ENCODE measurements at regions not wholly inside any gene's neighbourhood (a gene's known extent, or its start where the extent isn't known, plus 50 kb on each side); places are given as distances from the start of the nearest gene placed in this dataset.

DNA sequence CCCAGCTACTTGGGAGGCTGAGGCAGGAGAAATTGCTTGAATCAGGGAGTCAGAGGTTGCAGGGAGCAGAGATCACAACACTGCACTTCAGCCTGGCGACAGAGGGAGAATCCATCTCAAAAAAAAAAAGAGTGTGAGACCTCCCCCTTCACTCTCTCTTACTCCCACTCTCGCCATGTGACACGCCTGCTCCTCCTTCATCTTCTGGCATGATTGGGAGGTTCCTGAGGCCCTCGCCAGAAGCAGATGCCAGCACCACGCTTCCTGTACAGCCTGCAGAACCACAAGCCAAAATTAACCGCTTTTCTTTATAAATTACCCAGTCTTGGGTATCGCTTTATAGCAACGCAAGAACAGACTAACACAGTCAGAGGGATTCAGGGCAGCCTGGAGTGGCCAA lies 66.3 kb upstream of the CREB1 start:
- DNase-seq (no peak), ATAC-seq (ENCODE audit: low FRiP score in 2 of 2) (no peak)
- Histone ChIP-seq H3K4me1 (no peaks in the 10 kb centered on the region), H3K27ac (no peak overlapping the region), H3K9me3 (no peaks in the 10 kb centered on the region), H3K27me3 (no peaks in the 10 kb centered on the region), H3K36me3 (no peaks in the 10 kb centered on the region), H3K4me3 (no peak overlapping the region)
- TF ChIP-seq, protein P1, sequence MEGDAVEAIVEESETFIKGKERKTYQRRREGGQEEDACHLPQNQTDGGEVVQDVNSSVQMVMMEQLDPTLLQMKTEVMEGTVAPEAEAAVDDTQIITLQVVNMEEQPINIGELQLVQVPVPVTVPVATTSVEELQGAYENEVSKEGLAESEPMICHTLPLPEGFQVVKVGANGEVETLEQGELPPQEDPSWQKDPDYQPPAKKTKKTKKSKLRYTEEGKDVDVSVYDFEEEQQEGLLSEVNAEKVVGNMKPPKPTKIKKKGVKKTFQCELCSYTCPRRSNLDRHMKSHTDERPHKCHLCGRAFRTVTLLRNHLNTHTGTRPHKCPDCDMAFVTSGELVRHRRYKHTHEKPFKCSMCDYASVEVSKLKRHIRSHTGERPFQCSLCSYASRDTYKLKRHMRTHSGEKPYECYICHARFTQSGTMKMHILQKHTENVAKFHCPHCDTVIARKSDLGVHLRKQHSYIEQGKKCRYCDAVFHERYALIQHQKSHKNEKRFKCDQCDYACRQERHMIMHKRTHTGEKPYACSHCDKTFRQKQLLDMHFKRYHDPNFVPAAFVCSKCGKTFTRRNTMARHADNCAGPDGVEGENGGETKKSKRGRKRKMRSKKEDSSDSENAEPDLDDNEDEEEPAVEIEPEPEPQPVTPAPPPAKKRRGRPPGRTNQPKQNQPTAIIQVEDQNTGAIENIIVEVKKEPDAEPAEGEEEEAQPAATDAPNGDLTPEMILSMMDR (IDR thresholded peaks at IDR 0.05): no peak
- TF ChIP-seq EP300 (IDR thresholded peaks at IDR 0.05) (no peak), POLR2AphosphoS5 (IDR thresholded peaks at IDR 0.05) (no peak), POLR2A (IDR thresholded peaks at IDR 0.05) (no peak)
- 85% methylated on average over 8 of the region's 8 CpGs for WGBS, 2 donors

DNA sequence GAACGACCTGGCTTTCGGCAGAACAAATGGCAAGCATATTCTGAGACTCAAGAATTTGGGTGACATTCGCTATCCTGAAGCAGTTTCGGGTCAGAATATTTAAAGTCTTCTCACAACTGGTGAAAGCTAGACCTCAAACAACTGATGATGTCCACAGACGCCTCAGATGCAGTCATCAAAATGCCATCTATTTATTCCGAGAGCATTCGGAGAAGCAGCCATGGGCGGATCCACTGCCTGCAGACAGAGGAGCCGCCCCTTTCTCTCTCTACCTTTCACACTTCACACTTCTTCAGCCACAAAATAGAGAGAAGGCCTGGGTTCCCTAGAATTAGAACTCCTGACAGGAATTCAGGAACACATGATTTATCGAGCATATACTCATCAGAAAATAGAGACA lies 65.8 kb upstream of the CREB1 start:
- Histone ChIP-seq H3K27me3 (no peaks in the 10 kb centered on the region), H3K27ac (no peak overlapping the region), H3K4me3 (no peak overlapping the region), H3K36me3 (no peaks in the 10 kb centered on the region), H3K9me3 (no peaks in the 10 kb centered on the region), H3K4me1 (no peaks in the 10 kb centered on the region)
- no peak for TF ChIP-seq POLR2AphosphoS5 (IDR thresholded peaks at IDR 0.05)
- no peak for TF ChIP-seq EP300 (IDR thresholded peaks at IDR 0.05)
- TF ChIP-seq, protein P1 (IDR thresholded peaks at IDR 0.05): no peak
- no peak for TF ChIP-seq POLR2A (IDR thresholded peaks at IDR 0.05)
- ATAC-seq (ENCODE audit: low FRiP score in 2 of 2) (no peak), DNase-seq (no peak)
- 89 to 92% methylated on average over 10 of the region's 10 CpGs for WGBS, 2 donors

DNA sequence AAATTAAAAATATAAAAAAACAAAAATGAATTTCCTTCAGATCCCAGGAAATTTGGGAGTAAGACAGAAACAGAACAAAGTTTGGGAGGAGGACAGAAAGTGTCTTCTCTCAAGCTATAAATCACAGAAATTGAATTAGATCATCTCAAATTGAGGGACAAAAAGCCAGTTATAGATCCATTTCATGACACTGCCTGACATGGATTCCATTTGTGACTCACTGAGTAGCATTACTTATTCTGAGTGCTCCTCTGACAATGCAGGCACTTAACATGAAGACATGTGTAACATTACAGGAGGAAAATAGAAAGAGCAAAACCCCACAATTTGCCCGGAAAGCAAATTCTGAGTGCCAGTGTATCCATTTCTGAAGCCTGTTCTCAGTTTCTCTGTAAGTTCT lies 63.9 kb upstream of the CREB1 start:
- Histone ChIP-seq H3K9me3 (no peaks in the 10 kb centered on the region), H3K27me3 (no peaks in the 10 kb centered on the region), H3K27ac (no peak overlapping the region), H3K36me3 (no peaks in the 10 kb centered on the region), H3K4me3 (no peak overlapping the region), H3K4me1 (no peaks in the 10 kb centered on the region)
- ATAC-seq (ENCODE audit: low FRiP score in 2 of 2) (peak in 1 of 2 donors; percentile 43), DNase-seq (no peak)
- WGBS, 2 donors: 100% methylated on average over 1 of the region's 1 CpG
- TF ChIP-seq EP300 (IDR thresholded peaks at IDR 0.05): no peak
- no peak for TF ChIP-seq POLR2A (IDR thresholded peaks at IDR 0.05)
- TF ChIP-seq, protein P1 (IDR thresholded peaks at IDR 0.05): no peak
- no peak for TF ChIP-seq POLR2AphosphoS5 (IDR thresholded peaks at IDR 0.05)

DNA sequence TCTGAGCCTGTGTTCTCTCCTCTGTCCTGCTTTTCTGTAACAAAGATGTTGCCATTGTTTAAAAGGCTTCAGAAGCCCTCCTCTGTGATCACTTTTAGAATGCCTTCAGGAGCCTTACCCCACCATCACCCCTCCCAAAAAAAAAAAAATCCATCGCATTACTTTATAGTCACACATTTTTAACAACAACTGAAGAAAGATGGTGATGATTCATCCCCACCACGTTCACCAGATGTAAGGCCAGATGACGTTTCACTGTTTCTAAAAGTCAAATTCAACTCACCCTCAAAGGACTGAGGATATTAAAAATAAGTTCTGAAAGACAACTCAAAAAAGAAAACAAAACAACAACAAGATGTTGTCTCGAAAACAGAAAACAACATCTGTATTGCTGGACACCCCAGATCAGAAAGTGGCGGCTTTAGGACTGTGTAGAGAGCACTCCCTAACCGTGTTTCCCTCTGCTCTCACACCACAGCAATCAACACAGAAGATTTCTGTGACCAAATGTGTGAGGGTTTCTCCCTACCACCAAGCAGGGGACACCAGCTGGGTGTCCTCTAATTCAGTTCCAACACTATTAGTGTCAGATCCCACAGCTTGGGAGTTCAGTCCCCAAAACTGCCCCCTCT lies 61.9 kb upstream of the CREB1 start:
- Histone ChIP-seq H3K4me1 (peaks cover 0 to 6% (median 4%) of the 10 kb centered on the region in 4 donors), H3K27ac (no peak overlapping the region), H3K9me3 (no peaks in the 10 kb centered on the region), H3K27me3 (no peaks in the 10 kb centered on the region), H3K4me3 (no peak overlapping the region), H3K36me3 (no peaks in the 10 kb centered on the region)
- TF ChIP-seq EP300 (IDR thresholded peaks at IDR 0.05) (no peak), POLR2AphosphoS5 (IDR thresholded peaks at IDR 0.05) (no peak), POLR2A (IDR thresholded peaks at IDR 0.05) (no peak)
- TF ChIP-seq, protein P1 (IDR thresholded peaks at IDR 0.05): no peak
- 61 to 77% methylated on average over 6 of the region's 6 CpGs for WGBS, 2 donors
- peak in 1 of 2 donors; percentile 51 for ATAC-seq (ENCODE audit: low FRiP score in 2 of 2)
- DNase-seq: no peak

DNA sequence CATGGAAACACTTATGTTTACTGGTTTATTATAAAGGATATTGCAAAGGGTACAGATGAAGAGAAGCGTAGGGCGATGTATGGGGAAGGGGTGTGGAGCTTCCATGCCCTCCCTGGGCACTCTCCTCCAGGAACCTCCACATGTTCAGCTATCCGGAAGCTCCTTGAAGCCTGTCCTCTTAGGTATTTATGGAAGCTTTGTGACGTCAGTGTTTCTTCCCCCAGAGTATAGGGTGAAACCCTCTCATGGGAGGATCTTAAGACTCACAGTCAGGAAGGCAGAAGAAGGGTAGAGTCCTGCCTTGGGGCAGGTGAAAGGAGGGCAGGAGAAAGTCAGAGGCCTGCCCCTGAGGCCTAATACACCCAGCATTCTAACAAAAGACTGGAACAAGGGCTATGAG lies 61.3 kb upstream of the CREB1 start:
- ATAC-seq (ENCODE audit: low FRiP score in 2 of 2) (no peak), DNase-seq (no peak)
- H3K4me3 ChIP-seq: no peak overlapping the region
- H3K27me3 ChIP-seq: no peaks in the 10 kb centered on the region
- no peaks in the 10 kb centered on the region for H3K36me3 ChIP-seq
- no peaks in the 10 kb centered on the region for H3K9me3 ChIP-seq
- H3K4me1 ChIP-seq: peaks cover 0 to 13% (median 8%) of the 10 kb centered on the region in 4 donors
- H3K27ac ChIP-seq: no peak overlapping the region
- no peak for TF ChIP-seq EP300 (IDR thresholded peaks at IDR 0.05)
- TF ChIP-seq, protein P1 (IDR thresholded peaks at IDR 0.05): no peak
- no peak for TF ChIP-seq POLR2AphosphoS5 (IDR thresholded peaks at IDR 0.05)
- TF ChIP-seq POLR2A (IDR thresholded peaks at IDR 0.05): no peak
- WGBS, 2 donors: 92 to 94% methylated on average over 4 of the region's 4 CpGs

Measured in upper lobe of left lung (tissue), 6 donors.